Large intestine (tissue), 3 donors: ENCODE measurements at regions not wholly inside any gene's neighbourhood (a gene's known extent, or its start where the extent isn't known, plus 50 kb on each side); places are given as distances from the start of the nearest gene placed in this dataset.

Source experiments
- DNase-seq, 2 donors: peaks; one replicate each; pipeline versions ENCODE4 v3.0.0 to v3.0.0-alpha.2; 2013
- H3K27ac ChIP-seq: one replicate; pipeline ENCODE4 v1.5.1; 2013; ENCODE audit warnings: low read length
- H3K27me3 ChIP-seq: 2 replicates; pipeline ENCODE4 v1.6.1; 2013; ENCODE audit warnings: low read length; ENCODE audit not compliant: control insufficient read depth, insufficient read depth
- H3K36me3 ChIP-seq: 2 replicates; pipeline ENCODE4 v1.6.1; 2013; ENCODE audit warnings: low read length; ENCODE audit not compliant: control insufficient read depth, insufficient read depth
- H3K4me1 ChIP-seq: one replicate; pipeline ENCODE4 v1.6.1; 2013; ENCODE audit warnings: low read length; ENCODE audit not compliant: control insufficient read depth, insufficient read depth
- H3K4me3 ChIP-seq: one replicate; pipeline ENCODE4 v1.5.1; 2013; ENCODE audit warnings: low read length
- H3K9me3 ChIP-seq: one replicate; pipeline ENCODE4 v1.6.1; 2013; ENCODE audit warnings: mild to moderate bottlenecking, low read depth, low read length, moderate library complexity; ENCODE audit not compliant: control insufficient read depth
- WGBS: methylation state at CpG from one replicate; pipeline ENCODE4 v1.1.5; 2013; ENCODE audit warnings: low lambda C conversion rate; ENCODE audit not compliant: insufficient coverage; 5-methylcytosine and 5-hydroxymethylcytosine counted together

- no CpG with 5 or more reads among the region's 3 CpGs for WGBS
- no peak for DNase-seq
- Histone ChIP-seq H3K27ac (no peak overlapping the region), H3K27me3 (no peaks in the 10 kb centered on the region), H3K36me3 (no peaks in the 10 kb centered on the region), H3K4me3 (no peak overlapping the region), H3K9me3 (peaks cover 3% of the 10 kb centered on the region), H3K4me1 (no peaks in the 10 kb centered on the region)
These were observed 208.4 kb upstream of the NPY2R start for GRCh38 chr4:154999950-155000578.

- no peak overlapping the region for H3K27ac ChIP-seq
- no peak for DNase-seq
- H3K9me3 ChIP-seq = peaks cover 3% of the 10 kb centered on the region
- H3K27me3 ChIP-seq = no peaks in the 10 kb centered on the region
- H3K4me1 ChIP-seq = no peaks in the 10 kb centered on the region
- WGBS = no CpG with 5 or more reads among the region's 2 CpGs
- H3K4me3 ChIP-seq = no peak overlapping the region
- no peaks in the 10 kb centered on the region for H3K36me3 ChIP-seq
These were observed 207.2 kb upstream of the NPY2R start for GRCh38 chr4:155001251-155001650.

GRCh38 chr4:155005395-155006090 lies 202.9 kb upstream of the NPY2R start:
- Histone ChIP-seq H3K36me3 (no peaks in the 10 kb centered on the region), H3K4me1 (no peaks in the 10 kb centered on the region), H3K4me3 (no peak overlapping the region), H3K27me3 (no peaks in the 10 kb centered on the region), H3K27ac (no peak overlapping the region), H3K9me3 (peaks cover 3% of the 10 kb centered on the region)
- DNase-seq = no peak
- WGBS = no CpG with 5 or more reads among the region's 5 CpGs

GRCh38 chr4:155007660-155008176 lies 200.7 kb upstream of the NPY2R start:
- Histone ChIP-seq H3K36me3 (no peaks in the 10 kb centered on the region), H3K4me3 (no peak overlapping the region), H3K4me1 (no peaks in the 10 kb centered on the region), H3K27ac (no peak overlapping the region), H3K9me3 (peaks cover 1% of the 10 kb centered on the region), H3K27me3 (no peaks in the 10 kb centered on the region)
- no peak for DNase-seq
- WGBS = 40% methylated on average over 1 of the region's 1 CpG

- no peak for DNase-seq
- no peak overlapping the region for H3K4me3 ChIP-seq
- WGBS = no CpG with 5 or more reads among the region's 2 CpGs
- no peaks in the 10 kb centered on the region for H3K27me3 ChIP-seq
- no peaks in the 10 kb centered on the region for H3K4me1 ChIP-seq
- H3K36me3 ChIP-seq = no peaks in the 10 kb centered on the region
- H3K27ac ChIP-seq = no peak overlapping the region
- no peaks in the 10 kb centered on the region for H3K9me3 ChIP-seq
These were observed 200.0 kb upstream of the NPY2R start for GRCh38 chr4:155008389-155008788.

- Histone ChIP-seq H3K4me1 (no peaks in the 10 kb centered on the region), H3K36me3 (no peaks in the 10 kb centered on the region), H3K27me3 (no peaks in the 10 kb centered on the region), H3K9me3 (no peaks in the 10 kb centered on the region), H3K27ac (no peak overlapping the region), H3K4me3 (no peak overlapping the region)
- no peak for DNase-seq
- WGBS = no CpG with 5 or more reads among the region's 3 CpGs
These were observed 199.1 kb upstream of the NPY2R start for GRCh38 chr4:155009288-155009687.

- Histone ChIP-seq H3K36me3 (no peaks in the 10 kb centered on the region), H3K9me3 (no peaks in the 10 kb centered on the region), H3K27me3 (no peaks in the 10 kb centered on the region), H3K4me1 (no peaks in the 10 kb centered on the region), H3K4me3 (no peak overlapping the region), H3K27ac (no peak overlapping the region)
- DNase-seq = no peak
- 100% methylated on average over 2 of the region's 7 CpGs for WGBS
These were observed 198.1 kb upstream of the NPY2R start for GRCh38 chr4:155010376-155010775.

GRCh38 chr4:155011163-155011780 lies 197.2 kb upstream of the NPY2R start:
- no peak overlapping the region for H3K4me3 ChIP-seq
- no peak for DNase-seq
- H3K27me3 ChIP-seq = no peaks in the 10 kb centered on the region
- no peaks in the 10 kb centered on the region for H3K36me3 ChIP-seq
- 94% methylated on average over 2 of the region's 4 CpGs for WGBS
- H3K9me3 ChIP-seq = no peaks in the 10 kb centered on the region
- no peak overlapping the region for H3K27ac ChIP-seq
- H3K4me1 ChIP-seq = no peaks in the 10 kb centered on the region

GRCh38 chr4:155012469-155012868 lies 196.0 kb upstream of the NPY2R start:
- 100% methylated on average over 1 of the region's 1 CpG for whole genome bisulfite sequencing
- no peaks in the 10 kb centered on the region for H3K36me3 ChIP-seq
- DNase-seq = no peak
- H3K27ac ChIP-seq = no peak overlapping the region
- H3K27me3 ChIP-seq = no peaks in the 10 kb centered on the region
- no peak overlapping the region for H3K4me3 ChIP-seq
- H3K4me1 ChIP-seq = no peaks in the 10 kb centered on the region
- H3K9me3 ChIP-seq = no peaks in the 10 kb centered on the region

GRCh38 chr4:155017426-155017825 lies 191.0 kb upstream of the NPY2R start:
- H3K9me3 ChIP-seq = no peaks in the 10 kb centered on the region
- DNase-seq = no peak
- no peaks in the 10 kb centered on the region for H3K36me3 ChIP-seq
- H3K27ac ChIP-seq = no peak overlapping the region
- H3K27me3 ChIP-seq = no peaks in the 10 kb centered on the region
- H3K4me3 ChIP-seq = no peak overlapping the region
- no peaks in the 10 kb centered on the region for H3K4me1 ChIP-seq
